HG02970 (cell line): ENCODE measurements at regions not wholly inside any gene's neighbourhood (a gene's known extent, or its start where the extent isn't known, plus 50 kb on each side); places are given as distances from the start of the nearest gene placed in this dataset.

ENCODE experiments used
- ATAC-seq: cut with Tn5 transposase; IDR thresholded peaks from one replicate; pipeline ENCODE4 v1.9.1; 2021; ENCODE audit warnings: mild to moderate bottlenecking, moderate library complexity, moderate number of reproducible peaks; ENCODE audit not compliant: unreplicated experiment, low FRiP score

DNA sequence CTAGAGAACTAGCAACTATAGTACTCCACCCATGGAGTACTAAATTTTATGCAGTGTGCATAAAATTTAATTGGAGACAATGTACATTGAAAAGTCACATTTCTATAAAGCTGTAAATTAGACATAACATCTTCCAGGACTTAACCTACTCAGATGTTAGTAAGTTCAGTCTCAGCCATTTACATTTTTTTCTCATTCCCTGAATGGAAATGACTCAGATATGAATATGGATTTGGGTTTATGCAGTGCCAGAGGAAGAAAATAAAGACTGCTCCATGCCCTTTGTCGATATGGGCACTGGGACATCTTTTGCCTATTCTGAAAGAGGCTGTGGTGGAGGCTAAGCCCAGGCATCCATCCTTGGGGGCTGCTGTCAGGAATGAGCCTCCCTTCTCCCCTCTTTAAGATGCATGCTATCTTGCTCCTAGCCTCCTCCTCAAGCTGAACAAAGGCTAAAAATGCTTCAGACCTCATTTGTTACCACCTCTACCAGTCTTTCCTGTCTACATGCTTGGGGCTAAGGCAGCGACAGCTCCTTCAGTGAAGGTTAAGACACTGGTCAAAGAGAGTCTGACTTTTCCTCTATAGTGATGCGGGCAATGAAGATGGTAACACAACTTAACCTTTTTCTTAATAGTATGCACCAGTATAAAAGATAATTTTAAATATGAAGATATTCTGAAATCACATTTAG, 486.8 kb upstream of the ANKRD30A start:
- ATAC-seq: no peak

DNA sequence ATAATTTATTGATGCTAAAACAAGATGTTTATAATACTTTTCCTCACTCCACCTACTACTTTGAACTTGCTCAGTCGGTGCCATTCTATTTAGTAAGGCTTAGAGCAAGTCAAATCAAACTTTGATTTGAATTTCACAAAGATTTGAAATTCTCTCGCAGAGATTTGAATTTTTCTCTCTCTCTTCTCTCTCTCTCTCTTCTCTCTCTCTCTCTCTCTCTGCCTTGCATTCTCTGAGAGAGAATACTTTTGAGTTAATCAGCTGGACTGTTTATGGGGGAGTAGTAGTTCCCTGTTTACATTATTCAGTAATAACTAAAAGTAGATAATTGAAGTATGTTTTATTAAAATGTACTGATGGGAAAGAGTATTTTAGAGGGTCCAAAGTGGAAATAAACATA, 488.5 kb upstream of the ANKRD30A start:
- ATAC-seq: no peak

DNA sequence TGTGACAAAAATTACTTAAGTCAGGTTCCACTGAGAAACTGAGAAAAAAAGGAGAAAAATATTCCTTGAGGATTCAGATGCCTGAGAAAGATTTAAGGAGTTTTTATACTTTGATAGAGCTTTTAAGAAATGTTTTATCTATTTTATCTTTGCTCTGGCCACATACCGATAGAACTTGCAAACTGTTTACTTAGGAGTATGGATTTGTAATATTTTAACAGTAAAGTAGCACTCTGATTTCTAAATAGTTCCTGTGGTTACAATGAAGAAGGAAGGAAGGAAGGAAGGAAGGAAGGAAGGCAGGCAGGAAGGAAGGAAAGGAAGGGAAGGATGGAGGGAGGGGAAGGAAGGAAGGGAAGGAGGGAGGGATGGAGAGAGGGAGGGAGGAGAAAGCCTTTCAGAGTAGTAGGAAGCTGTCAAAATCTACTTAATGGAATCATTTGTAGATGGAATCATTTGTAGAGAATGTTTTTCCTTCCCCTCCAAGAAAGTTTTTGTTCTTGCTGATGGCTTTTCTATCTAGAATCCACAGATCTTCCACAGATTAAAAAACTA, 489.0 kb upstream of the ANKRD30A start:
- no peak for ATAC-seq

DNA sequence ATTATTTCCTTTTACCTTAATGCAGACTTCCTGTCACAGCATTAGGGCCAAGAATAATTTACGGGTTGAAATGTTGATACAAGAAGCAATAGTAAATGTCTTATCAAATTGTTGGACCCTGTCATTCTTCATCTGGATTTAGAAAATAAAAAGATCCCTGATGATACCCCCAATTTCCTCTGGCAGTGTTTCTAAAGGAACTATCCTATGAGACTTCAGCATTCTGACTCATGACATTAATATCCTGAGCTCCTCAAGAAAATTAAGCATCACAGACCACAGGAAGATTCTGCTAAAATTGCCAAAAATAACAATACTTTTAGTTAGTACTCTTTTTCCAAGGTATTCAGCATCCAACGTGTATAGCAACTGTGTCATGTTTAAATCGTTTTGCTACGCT, 490.5 kb upstream of the ANKRD30A start:
- ATAC-seq: no peak

DNA sequence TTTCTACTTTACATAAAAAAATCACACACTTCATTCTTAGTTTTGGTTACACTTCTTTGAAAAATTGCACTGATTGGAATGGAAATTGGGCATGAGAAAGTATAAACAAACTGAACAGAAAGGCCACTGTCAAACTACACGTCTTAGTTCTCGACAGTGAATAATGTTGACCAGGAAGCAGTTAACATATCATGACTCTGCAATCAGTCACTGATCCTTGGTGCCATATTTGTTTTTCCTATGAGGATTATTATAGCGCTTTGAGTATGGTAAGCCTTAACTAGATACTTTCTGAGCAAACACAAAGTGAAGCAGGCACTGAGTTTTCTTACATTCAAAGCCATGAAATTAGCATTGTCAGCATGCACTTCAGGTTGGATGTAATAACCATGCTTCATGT, 495.1 kb upstream of the ANKRD30A start:
- ATAC-seq: no peak

DNA sequence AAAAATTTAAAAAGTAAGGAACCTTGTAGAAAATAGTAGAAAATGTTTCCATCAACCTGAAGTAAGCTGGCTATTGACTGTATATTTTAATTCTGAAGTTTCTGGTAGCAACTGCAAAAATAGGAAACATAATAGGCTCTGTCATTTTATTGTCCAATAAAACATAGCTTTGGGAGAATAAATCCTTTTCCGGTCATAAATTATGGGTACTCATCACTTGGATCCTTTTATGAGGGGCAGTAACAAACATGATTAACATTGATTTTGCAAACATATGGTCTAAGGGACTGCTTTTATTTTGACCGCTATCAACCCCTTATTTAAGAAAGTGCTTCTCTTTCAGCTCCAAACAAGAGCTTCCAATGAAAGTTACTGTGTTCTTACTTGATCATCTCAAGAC, 495.9 kb upstream of the ANKRD30A start:
- ATAC-seq: no peak

DNA sequence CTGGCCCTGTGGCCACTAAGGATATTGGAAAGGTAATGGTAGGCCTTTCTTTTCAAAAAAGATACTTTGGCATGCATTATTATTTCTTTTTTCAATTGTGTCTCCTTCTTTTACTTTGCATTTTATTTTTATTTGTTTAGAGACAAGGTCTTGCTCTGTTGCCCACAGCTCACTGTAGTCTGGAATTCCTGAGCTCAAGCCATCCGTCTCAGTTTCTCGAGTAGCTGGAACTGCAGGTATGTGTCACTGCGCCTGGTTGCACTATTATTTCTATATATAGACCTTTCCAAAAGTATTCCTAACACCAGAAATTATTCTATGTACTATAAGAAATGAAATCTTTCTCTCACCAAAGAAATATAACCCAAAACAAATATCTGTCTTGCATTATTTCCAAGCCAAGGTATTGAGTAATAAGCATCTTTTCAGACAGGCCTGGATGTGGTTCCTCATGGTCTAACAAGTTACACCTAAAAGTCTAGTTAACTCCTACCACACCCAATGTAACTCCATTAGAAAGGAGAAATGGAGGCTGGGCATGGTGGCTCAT, 500.8 kb upstream of the ANKRD30A start:
- ATAC-seq: no peak

DNA sequence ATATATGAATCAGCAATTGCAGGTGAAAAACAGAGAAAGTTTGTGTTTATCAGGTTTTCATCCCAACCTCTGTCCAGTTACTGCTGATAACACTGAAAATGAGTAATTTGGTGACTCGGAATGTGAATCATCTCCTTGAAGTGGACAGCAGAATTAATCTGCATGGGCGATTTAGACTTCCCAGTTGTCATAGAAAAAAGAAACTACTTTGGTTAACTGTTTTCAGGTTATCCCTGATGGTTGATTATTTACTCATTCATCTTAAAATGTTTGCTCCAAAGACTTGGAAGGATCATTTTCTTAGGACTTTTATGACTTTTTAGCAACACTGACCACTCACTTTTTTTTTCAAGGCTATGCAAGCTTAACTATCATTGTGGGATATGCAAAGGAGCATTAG, 504.1 kb upstream of the ANKRD30A start:
- no peak for ATAC-seq

DNA sequence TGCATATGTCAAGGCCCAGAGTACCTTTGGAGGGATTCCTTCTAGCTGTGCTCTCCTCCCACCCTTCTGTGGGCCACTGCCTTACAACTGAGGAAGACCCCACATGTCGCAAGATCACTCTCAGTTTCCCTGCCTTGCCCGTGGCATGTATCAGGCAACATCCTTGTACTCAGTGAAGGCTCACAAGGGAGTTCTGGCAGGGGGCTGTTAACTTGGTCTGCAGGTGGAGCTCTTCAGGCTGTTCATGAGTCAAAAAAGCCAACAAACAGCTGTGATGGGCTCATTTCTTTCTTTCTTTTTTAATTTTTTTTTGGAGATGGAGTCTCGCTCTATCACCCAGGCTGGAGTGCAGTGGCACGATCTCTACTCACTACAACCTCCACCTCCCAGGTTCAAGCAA, 513.0 kb upstream of the ANKRD30A start:
- ATAC-seq: no peak

DNA sequence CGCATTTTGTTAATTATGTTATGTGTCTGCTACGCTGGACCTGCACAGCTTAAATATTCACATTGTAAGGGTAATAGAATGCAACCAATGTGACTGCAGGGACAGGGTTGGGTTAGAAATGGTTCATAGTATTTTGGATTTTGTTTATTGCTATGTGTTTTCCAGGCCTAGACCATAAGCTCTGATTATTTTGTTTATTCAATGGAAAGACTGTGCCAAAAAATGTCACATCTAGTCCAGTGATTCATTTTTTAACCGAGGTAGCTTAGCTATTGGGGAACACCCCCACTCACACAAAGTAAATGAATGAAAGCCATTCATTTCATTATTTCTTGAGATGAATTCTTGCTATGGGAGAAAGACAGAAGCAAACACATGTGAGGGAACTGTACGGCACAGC, 516.5 kb upstream of the ANKRD30A start:
- ATAC-seq: no peak

DNA sequence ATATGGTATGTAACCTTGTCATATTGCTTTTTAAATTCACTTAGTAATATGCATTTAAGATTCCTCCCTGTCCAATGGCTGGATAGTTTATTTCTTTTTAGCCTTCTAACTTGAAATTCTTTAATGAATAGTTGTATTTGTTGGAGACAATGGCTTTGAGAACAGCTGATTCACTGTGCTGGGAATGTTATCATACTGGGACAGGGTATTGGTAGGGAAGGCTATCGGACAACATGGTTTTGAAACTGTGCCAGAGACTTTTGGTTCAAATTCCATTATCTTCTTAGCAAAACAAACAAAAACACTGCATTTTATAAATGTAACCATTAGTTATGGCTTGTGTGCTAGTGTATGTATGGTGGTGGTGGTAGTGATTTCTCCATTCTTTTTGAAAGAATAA, 517.1 kb upstream of the ANKRD30A start:
- ATAC-seq: no peak

DNA sequence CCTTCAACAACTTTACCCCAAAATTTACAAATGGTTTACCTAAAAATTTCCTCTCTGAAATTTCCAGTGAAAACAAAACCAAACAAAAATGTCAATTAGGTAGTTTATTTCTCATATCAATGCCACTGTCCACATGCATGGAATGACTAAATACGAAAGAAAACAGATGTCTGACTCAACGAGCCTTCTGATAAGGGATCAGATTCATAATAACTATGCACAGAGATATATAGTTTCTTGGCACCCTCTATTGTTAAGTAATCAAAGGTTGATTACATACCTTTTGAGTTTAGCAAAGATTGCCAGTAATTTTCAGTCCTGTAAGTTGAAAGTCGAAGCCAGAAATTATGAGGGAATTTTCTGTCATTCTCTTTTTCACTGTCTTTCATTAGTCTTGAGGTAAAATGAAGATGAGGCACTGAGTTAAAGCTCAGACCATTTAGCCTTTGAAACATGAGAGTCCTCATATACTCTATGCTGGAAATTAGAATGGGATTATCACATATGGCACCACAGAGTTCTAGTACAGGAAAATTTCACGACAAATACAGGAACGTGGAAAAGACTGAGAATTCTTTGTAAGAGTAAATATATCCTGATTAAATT, 519.1 kb upstream of the ANKRD30A start:
- ATAC-seq: no peak

DNA sequence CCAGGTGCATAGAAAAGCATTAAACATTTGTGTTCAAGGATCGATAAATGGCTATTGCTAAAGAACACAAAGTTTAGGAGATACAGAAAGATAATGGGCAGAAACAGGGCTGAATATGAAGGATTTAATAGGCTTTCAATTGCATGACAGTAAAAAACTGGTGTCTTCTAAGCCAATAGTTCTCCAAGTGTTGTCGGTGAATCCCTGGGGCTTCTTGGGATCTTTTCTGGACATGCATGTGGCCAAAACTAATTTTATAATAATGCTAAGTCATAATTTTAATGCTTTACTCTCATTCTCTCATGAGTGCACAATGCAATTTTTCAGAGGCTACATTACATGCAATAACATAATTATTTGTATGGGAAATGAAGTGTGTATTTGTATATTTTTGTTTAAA, 521.1 kb upstream of the ANKRD30A start:
- ATAC-seq: no peak

DNA sequence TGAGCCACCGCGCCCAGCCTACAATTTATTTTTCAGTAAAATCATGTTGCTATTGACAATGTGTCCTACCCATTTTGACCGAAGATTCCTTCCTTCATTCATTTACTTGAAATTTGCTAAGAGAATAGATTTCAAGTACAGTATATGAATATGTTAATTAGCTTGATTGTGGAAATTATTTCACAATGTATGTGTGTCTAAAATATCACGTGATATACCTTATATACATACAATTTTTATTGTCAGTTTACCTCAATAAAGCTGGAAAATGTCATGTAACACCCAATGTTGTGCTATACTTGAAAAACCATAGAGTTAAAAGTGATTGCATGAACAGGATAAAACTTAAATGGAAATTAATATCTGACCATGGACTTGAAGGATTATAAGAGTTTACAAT, 521.7 kb upstream of the ANKRD30A start:
- ATAC-seq: no peak

DNA sequence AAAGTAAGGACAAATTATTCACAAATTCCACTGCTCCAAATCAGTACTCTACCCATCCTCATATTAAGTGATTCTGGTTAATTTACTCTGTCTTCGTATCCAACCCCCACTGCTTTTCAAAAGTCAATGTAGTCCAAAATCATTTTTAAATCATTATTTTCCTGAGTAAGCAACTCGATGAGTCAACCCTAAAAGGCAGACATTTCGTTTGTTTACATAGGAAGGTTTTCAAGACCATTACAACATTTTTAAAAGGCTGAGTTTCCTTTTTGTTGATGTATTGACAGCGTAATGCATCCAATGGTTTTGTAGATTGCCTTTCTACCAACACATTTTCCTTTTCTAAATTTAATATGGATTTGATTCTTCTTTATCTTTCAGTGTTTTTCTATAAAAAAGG, 523.0 kb upstream of the ANKRD30A start:
- ATAC-seq: no peak

DNA sequence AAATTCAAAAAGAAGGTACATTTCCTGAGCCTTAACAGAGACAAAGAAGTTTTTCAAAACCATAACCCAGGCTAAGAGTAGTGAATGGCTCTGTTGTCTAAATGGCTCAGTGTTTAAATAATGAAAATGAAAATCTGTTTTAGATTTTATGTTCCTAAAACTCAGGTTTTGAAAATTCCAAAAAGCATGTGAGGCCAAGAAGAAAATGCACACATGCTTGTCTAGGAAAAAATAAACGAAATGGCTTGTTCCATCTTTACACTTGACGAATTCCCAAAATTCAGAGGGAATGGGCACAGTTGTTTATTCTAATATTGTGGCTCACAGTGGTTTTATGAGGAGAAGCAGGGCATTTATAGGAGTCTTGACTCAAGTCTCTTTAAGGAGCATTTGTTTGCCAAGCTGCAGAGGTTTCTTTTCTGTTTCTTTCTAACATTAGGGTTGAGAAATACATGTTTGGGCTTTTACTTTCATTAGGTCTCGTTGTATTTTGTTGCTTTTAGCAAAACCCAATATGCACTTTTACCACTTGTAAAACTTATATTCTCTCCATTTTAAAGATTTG, 527.6 kb upstream of the ANKRD30A start:
- ATAC-seq: no peak

DNA sequence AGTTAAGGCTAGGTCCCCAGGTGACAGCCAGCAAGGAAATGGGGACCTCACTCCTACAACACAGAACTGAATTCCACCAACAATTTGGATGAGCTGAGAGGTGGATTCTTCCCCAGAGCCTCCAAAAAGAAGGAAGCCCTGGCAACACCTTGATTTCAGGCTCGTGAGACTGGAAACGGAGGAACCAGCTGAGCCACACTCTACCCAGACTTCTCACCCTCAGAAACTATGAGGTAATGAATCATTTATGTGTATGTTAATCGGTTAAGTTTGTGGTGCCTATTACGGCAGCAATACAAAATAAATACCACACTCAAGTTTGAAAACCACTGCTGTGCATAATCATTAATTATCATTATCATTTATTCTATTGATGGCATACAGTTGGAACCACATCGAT, 532.4 kb upstream of the ANKRD30A start:
- no peak for ATAC-seq

DNA sequence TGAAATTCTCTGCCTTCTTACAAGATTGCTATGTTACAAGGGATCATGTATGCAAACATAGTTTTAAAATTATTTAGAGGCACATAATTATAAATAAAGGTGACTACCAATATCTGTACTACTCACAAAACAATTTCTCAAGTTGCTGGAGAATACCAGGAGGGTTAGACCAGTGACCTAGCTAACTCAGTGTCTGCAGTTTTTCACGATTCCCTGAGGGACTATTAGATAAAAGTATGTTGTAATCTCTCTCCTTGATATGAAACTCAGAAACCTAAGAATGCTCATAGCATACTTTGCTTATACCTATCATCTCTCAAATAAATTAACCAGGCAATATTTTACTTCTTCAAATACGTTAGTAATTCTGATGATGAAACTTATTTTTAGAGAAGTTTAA, 534.0 kb upstream of the ANKRD30A start:
- ATAC-seq: no peak

DNA sequence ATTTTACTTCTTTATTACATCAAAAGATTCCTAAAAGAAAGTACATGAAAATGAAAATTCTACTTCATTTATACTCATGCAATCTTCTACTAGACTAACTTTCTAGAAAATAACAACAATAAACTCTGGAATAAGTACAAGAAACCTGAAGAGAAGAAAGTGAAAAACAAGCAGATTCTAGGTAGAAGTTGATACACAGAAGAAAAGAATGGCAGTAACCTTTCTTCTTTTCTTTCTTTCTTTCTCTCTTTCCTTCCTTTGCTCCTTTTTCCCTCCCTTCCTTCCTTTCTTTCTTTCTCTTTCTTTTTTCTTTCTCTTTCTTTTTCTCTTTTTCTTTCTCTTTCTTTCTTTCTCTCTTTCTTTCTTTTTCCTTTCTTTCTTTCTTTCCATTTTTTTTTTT, 541.7 kb upstream of the ANKRD30A start:
- no peak for ATAC-seq

DNA sequence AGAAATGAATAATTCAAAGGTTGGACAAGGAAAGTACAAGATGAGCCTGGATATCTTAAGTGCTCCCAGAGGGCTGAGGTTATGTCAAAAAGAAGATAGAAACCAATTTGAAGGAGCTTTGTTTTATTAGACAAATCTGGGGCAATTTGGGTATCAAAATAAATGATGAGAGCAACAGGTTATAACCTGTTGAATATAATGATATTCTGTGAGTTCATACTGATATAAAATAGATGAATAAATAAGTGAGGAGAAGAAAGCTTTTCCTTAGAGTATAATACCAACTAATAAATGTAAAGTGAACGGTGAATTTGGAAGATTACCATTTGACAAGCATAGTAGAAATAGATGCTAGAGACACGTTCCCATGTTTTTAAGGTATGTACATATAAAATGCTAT, 544.2 kb upstream of the ANKRD30A start:
- no peak for ATAC-seq

DNA sequence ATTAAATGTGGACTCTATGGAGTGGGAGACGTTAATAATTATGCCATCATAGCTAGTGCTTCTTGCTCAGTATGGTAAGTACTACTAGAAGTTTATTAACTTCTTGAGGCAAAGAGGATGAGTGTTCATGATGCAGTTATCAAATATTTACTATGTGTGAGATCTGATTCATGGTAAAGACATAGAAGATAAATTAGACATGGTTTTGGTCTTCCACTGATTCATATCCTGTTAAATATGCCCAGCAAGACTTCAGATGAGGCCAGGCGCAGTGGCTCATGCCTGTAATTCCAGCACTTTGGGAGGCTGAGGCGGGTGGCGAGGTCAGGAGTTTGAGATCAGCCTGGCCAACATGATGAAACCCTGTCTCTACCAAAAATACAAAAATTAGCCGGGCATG, 547.1 kb upstream of the ANKRD30A start:
- ATAC-seq: no peak

DNA sequence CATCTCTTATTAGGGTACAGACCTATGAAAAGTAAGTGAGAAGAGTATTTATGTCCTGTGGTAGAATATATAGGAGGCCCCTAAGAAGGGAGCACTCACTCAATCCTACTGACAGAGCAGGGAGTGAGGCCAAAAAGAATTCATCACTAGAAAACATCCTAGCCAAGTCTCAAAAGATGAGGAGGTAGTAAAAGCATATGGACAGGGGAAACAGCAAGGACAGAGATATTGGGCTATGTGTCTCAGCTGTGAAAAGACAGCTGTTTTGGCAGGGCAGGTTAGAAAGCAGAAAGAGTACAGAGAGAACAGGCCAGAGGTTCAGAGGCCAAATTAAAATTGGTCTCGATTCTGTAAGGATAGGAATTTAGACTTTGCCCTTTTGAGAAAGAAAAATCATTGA, 548.3 kb upstream of the ANKRD30A start:
- no peak for ATAC-seq
